GM21786 (cell line): ENCODE measurements at regions not wholly inside any gene's neighbourhood (a gene's known extent, or its start where the extent isn't known, plus 50 kb on each side); places are given as distances from the start of the nearest gene placed in this dataset.

Experiments
- ATAC-seq: cut with Tn5 transposase; IDR thresholded peaks from one replicate; pipeline ENCODE4 v1.9.1; 2021; ENCODE audit not compliant: unreplicated experiment

DNA sequence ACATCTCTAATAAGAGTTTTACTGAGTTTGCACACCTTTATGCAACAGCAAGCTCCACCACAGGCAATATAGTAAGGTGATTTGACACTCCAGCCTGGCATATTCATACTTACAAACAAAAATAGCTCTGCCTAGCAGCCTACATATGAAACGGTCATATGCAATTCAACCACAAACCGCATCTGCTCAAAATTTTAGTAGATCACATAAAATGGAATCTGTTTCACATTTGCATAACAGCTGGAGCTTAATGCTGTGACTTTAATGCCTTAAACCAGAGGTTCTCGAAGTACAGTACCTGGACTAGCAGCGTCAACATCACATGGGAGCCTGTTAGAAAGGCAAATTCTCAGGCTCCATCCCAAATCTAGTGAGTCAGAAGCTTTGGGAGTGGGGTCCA lies 578.4 kb downstream of the CDH11 start:
- ATAC-seq, result no peak

DNA sequence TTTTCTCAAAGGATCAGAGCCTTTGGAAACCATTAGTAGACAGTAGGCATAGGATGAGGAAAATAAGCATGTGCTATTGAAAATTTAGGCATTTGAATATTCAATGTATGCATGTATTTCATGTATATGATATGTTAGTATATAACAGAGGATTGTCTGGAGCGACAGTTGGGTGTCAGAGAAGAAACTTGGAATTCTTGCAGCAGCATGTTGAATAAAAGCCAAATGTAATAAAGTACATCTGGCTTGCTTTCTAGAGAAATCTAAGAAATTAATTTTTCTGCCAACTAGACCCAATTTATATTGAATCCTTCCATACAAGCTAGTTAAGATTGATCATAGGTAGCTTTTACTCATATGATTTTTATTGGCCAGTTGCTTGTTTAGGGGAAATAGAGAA lies 578.8 kb downstream of the CDH11 start:
- ATAC-seq, result no peak

DNA sequence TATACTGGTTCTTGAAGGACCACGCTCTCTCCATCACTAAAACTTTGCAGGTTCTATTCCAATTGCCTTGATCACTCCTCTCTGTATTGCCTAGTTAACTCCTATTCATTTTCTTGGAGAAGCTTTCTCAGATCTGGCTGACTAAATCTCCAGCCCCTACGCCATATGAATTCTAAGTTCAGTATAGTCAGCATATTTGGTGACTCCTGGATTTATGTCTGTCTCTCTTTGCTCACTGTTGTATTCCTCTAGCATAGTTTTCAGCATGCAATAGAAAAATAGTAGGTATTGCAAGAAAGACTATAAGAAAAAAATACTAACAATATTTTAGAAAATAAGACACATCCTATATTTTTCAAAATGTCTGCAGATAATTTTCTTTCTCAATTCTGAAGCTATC lies 579.7 kb downstream of the CDH11 start:
- no peak for ATAC-seq

DNA sequence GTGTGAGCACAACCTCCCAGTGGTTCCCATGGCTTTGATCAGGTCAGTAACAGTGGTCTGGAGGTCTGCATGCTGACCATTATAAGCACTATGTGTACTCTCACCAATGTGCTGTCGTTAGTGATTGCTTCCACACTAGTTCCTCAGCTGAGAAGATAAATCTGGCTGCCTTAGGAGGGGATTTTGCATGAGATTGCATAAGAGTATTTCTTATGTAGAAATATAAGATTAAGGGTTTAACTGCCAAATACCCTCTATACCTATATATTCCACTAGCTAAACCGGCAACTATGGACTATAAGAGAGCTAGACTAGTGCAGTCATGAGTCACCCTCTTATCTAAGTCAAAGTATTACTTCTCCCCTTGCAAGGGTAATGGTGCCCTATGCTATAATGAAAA lies 580.2 kb downstream of the CDH11 start:
- ATAC-seq, result no peak

DNA sequence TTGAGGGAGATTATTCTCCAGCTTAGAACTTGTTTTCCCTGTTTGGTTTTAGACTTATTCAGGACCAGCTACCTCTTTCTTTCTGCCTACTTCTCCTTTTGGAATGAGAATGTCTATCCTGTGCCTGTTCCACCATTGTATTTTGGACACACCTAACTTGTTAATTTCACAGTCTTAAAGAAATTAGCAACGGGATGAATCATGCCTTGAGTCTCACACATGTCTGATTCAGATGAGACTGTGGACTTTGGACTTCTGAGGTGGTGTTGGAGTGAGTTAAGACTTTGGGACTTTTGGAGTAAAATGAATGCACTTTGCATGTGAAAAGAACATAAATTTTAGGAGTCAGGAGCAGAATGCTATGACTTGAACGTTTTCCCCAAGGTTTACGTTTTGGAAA lies 581.4 kb downstream of the CDH11 start:
- no peak for ATAC-seq

DNA sequence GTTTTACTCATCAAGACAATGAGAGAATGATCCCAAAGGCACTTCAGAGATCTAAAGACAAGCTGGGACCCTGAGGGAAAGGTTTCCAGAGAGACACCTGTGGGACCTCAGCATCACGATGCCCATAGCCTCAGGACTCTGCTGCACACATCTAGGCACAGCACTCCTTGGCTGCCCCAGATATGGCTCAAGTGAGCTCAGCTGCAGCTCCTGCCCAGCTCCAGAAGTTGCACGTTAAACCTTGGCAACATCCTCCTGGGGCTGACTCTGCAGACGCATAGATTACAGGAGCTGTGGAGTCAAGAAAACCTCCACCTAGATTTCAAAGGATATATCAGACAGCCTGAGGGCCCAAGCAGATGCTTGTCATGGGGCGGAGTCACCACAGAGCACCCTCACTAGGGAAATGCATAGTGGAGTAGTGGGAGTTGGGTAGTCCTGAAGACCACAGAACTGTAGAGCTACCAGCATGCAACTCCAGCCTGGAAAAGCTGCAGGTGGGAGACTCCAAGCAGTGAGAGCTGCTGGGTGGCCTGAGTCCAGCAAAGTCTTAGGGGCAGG lies 582.0 kb downstream of the CDH11 start:
- no peak for ATAC-seq

DNA sequence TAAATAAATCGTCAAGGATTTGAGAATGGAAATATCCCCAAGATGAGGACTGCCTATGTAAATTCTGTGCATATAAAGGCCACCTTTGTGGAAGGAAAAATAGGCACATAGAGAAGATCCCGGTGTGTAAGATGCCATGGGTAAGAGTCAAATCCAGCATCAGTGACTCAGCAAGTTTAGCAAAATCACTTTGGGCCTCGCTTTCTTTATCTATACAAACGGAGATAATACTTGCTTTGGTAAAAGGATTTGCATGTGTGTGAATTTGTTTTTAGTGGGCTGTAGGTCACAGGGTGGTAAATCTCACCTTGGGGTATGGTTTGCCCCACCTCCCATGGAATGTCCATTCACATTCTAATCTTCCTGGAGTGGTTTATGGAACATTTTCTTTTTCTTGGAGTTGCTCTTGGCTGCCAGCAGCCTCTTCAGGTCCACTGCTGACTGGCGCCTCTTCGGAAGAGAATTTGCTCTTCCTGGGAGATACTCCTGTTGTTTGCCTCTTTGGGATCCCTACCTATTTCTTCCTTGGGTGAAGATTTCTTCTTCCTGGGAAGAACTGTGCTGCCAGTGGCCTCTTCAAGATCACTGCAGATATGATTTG lies 587.6 kb downstream of the CDH11 start:
- ATAC-seq, result no peak

DNA sequence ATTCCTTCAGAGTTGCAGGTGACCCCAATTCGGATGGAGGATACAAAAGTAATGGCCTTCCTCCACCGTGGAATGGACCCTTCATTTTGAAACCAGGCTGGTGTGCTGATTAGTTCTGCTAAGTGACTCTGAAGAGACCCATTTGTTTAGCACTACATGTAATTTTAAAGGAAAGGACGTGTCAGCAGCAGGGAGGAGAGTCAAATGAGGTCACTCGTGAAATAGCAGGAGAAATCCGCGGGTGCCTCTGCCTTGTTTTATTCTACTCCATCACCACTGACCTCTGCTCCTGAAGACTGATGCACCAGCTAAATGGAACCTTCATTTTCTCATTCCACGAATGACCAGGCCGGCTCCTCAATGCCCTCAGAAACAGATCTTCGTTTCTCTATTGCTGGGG lies 589.2 kb downstream of the CDH11 start:
- no peak for ATAC-seq

DNA sequence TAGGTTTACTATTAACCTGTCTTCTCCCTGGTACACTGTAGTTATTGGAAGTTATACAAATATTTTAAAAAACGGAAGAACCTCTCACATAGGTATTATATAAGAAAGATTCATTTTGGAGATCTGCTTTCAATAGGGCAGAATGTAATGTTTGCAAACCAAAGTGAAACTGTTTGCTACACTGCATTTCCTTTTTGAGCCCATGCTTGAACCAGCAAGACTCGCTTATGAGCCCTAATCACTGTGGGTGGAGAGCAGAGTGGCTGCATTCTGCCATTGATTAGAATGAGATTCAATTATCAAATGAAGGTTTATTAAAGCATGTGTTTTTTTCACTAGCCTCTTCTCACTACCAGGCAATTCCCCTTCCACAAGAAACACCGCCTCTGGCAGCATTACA lies 589.7 kb downstream of the CDH11 start:
- ATAC-seq, result no peak

DNA sequence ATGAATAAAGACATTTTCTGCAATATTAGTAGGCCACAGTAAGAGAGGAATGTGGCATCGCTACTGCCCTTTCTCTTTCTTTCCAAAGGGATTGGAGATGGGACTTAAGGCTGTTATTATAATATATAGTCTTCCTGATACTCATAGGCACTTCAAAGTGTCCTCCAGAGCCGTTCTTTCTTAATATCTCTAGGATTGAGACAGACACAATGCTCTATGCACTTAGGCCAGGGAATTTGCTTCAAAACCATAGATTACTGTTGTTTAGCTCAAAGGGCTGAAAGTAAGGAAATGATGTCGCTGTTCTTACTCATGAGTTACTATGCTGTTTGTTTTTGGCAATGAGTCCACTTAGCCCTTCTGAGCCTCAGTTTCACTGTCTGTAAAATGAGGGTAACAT lies 590.5 kb downstream of the CDH11 start:
- no peak for ATAC-seq

DNA sequence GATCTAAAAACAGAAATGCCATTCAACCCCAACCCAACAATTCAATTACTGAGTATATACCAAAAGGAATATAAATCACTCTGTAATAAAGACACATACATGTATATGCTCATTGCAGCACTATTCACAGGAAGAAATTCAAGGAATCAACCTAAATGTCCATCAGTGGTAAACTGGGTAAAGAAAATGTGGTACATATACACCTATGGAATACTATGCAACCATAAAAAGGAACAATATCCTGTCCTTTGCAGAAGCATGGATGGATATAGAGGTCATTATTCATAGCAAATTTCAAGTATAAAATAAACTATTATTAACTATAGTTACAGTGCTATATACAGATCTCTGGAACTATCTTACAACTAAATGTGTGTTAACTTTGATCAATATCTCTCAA lies 599.3 kb downstream of the CDH11 start:
- no peak for ATAC-seq

DNA sequence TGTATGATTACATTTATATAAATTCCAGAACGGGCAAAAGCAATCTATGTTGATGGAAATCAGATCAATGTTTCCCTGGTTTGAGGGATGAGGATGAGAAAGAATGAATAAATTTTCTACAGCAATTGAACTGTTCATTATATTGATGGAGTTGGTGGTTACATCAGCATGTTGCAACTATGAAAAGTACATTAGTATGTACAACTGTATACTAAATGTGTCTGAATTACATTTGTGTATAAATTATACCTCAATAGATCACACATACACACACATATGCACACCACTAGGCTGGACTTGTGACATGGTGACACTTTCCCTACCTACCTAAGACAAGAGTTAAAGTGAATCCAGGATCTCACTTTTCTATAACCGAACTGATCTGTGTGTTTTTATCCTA lies 608.0 kb downstream of the CDH11 start:
- ATAC-seq, result no peak

DNA sequence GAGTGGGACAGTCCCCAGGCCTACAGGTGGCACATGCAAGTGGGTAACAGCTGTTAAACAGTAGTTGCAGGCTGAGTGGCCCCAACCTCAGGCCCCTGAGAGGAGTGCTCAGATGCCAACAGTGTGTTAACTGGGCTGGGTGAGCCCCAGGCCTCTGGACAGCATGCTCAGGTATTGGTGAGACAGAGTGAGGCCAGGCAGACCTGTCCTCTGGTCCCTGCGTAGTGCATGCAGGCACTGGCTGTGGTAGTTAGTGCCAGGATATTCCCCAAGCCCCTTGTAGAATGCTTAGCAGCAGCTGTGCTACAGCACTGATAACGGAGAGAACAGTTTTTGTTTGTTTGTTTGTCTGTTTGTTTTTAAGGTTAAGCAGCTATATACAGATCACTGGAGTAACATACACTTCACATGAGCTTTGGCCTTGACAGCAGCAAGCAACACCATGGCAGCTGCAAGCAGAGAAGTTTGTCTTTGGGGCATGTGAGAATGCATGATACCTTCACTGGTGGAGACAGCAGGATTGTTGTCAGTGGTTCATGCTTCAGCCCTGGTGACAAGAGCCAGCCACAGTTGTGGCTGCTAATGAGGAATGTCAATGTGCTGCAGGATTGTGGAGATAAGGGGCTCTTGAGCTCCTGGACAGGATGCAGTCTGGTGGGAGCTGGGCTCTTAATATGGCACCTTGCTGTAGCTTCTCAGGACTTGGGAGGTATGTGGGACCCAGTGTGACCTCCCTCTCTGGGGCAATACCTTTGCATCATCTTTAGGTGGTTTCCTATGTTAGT lies 614.4 kb downstream of the CDH11 start:
- no peak for ATAC-seq

DNA sequence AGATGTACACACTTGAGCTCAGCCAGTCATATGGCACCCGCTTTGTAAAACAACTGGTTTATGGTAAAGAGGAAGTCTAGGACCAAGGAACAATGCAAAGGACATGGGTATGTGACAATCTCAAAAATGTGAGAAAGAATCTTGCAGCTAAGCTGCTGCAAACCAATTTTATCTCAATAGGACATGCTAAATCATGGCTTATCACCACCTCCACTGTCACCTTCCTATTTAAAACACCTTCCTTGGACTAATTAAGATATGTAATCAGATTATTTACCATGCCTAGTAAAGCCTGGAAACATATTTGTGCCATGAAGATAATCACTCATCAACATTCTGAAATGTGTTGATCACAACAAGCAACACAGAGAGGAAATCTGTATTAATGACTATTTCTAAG lies 622.7 kb downstream of the CDH11 start:
- ATAC-seq, result no peak

DNA sequence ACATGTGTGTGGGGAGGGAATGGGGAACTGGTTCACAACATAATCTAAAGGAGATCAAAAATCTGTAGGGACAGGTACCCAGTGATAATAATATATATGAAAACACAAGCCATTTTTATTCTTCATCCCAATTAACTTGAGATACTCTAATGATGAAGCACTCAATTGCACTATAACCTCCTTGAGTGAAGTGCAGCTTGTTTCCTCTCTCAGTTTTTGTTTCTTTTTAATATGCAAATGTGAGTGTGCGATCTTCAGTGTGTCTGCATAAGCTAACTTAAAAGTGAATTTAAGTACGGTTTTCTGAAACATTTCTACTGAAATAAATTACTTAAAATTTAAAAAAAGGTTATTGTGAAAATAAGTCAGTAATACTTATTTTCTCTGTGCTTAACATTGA lies 623.5 kb downstream of the CDH11 start:
- ATAC-seq, result no peak

DNA sequence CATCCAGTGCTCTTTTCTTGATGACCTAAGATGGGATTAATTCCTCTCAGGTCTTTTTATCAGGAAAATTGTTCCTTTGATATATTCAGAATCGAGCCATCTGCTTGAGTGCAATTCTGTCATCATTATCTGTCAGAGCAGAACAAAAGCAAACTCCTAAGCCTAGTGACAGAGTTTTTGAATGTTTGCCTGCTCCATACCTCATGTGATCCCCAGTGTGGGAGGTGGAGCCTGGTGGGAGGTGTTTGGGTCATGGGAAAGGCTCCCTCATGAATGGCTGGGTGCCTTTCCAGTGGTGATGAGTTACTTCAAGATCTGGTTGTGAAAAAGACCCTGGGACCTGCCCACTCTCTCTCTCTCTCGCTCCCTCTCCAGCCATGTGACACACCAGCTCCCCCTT lies 628.2 kb downstream of the CDH11 start:
- ATAC-seq, result no peak

DNA sequence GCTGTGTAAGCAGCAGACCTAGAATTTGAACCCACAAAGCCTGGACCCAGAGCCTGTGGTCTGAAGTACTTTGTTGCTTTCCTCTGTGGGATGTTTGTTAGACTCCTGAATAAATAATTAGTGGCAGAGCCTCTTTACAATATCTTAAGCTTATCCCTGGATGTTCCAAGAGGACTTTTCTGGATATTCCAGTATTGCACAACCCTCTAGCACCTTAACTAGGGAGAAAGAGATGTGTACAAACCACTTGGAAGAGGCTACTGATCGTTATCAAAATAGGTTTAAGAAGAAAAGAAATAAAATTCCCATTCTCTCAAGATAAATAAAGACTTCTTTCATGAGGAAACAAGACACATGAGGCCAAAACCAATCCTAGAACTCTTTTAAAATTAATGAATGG lies 632.4 kb downstream of the CDH11 start:
- no peak for ATAC-seq

DNA sequence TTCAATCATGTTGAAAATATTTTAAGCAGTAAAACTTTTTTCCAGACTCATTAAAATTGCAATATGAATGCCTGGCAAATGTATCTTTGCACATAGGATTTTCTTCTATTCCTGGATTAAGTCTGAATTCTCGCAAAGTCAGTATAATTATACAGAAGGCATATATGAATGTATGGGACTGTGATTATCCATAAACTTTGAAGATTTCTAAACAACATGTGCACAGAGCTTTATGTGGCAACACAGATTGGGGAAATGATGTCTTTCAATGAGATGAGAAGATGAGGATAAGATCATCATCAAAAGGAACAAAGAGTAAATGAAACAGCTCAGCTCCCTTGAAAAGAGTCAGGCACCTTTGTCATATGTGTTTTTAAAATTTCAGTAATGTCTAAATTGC lies 635.3 kb downstream of the CDH11 start:
- ATAC-seq, result no peak

DNA sequence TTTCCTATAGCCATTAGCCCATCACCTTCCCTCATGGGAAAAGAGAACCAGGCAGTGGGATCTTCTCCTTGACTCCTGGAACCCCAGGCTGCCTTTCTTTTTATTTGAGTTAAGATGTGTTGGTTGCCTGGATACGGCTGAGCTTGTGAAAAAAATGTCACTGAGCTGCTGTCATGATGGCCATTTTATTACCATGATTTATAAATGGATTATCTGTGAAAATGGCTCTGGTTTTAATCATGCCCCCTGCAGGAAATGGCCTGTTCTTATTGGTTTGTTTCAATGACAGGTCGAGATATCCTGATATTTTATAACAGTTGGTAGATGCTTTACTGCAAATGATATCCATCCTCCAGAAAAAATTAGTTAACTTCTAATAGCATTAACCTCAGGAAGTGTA lies 640.4 kb downstream of the CDH11 start:
- ATAC-seq, result no peak

DNA sequence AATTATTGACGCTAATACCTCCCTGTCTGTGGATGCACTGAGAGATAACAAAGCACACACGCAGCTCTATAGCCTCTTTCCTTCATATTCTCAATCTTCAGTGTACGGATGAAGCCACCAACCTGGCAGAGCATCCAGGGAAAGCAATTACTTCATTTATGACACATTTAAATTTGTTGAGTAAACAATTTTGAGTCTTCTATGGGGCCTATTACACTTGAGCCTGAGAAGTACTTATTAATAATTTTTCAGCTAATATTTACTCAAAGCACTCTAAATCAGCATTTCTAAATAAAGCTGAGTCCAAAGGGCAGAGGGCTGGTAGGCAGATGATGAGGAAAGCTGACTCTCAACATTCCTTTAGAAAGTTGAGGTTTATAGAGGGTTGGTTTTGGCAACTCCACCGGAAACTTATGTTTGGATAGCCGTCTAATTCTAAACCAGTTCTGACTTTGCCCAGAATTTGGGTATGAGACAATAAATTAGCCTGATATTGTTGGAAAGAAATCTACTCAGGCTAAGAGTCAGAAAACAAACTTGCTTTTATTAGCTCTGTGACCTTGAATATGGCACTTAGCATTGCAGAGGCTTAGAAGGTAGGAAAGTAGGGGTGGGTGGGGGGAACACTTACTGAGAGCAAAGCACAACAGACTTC lies 643.5 kb downstream of the CDH11 start:
- no peak for ATAC-seq

DNA sequence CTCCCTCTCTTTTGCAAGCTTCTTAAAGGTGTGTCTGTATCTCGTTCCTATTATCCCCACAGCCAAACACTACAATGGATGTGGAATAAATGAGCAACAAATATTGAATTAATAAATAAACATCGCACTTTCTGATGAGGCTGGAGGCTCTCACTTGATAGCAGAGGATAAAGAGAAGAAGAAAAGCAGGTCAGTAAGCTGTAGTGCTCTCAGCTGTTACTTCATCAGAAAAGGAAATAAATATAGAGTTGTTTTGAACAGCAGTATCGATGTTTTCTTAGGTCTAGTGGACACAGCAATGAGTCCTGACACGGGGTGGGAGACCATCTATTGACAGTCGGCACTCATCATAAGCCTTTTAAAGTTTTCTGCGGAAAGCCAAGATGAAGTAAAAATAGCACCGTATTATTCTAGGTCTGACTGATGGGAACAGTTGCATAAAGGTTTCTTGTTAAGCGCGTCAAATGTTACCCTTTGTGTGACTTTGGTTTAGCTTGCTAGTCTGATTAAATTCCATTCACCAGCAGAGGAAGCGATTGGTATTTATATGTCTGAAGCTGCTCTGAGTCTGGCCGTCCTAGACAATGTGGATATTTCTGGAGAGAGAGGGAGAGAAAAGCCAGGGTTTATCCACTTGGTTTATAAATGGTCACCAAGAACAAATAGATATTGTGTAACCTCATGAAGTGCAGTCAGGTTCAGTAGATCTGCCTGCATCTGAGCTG lies 646.1 kb downstream of the CDH11 start:
- no peak for ATAC-seq

DNA sequence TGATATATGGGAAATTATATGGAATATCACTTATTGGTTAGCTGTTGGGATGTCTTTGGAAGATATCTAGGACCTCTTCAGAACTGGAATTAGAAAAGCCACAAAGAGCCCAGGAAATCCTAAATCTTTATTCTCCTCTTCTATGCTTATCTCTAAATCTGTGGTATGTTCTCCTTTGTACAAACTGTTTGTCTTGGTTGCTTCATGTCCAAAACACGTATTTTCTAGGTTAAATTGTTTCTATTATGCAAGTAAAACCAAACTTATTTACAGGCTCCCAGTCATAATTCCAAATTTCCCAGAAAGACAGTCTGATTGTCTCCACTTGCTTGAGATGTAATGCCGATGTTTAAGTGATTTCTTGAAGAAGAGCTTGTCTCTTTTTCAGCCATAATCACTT lies 650.9 kb downstream of the CDH11 start:
- no peak for ATAC-seq
